CD4-positive, alpha-beta memory T cell (primary cell): ENCODE measurements at regions not wholly inside any gene's neighbourhood (a gene's known extent, or its start where the extent isn't known, plus 50 kb on each side); places are given as distances from the start of the nearest gene placed in this dataset.
"Not testable (repeated sequence)": the region's sequence is repeated elsewhere in the genome, so short reads cannot be mapped to it uniquely, and the experiment has no call there.

Experiments used
- CTCF ChIA-PET: fragments of 350-600 bp; sonication (Branson Sonifier 250); formaldehyde crosslinking; loops from one replicate; lab custom pipeline; 2021; ENCODE audit warnings: inconsistent platforms; ENCODE audit not compliant: partially characterized antibody; lab: Charles Lee
- POLR2A ChIA-PET: fragments of 350-600 bp; sonication (Branson Sonifier 250); formaldehyde crosslinking; loops from one replicate; lab custom pipeline; 2021; ENCODE audit not compliant: partially characterized antibody; lab: Charles Lee
- DNase-seq, 5 donors: peaks; one replicate each; pipeline versions ENCODE4 v3.0.0 to v3.0.0-alpha.2; 2020 to 2022; ENCODE audit warnings: mixed read lengths in 1 of 5
- H3K27ac ChIP-seq: one replicate; pipeline ENCODE4 v1.7.0; 2013; ENCODE audit warnings: low read depth, low read length
- H3K27me3 ChIP-seq: 2 replicates; pipeline ENCODE4 v1.7.0; 2013; ENCODE audit warnings: mild to moderate bottlenecking, low read length, moderate library complexity; ENCODE audit not compliant: insufficient read depth
- H3K36me3 ChIP-seq: 2 replicates; pipeline ENCODE4 v1.7.0; 2013; ENCODE audit warnings: mild to moderate bottlenecking, low read length, moderate library complexity; ENCODE audit not compliant: insufficient read depth
- H3K4me1 ChIP-seq: 2 replicates; pipeline ENCODE4 v1.7.0; 2013; ENCODE audit warnings: mild to moderate bottlenecking, low read length, moderate library complexity; ENCODE audit not compliant: insufficient read depth
- H3K4me3 ChIP-seq, 2 donors: one replicate each; pipeline ENCODE4 v1.7.0; 2013; ENCODE audit warnings: low read length in 2 of 2, mild to moderate bottlenecking in 1 of 2
- H3K9me3 ChIP-seq, 2 donors: one replicate each; pipeline ENCODE4 v1.7.0; 2013; ENCODE audit warnings: low read length in 2 of 2, control low read depth in 1 of 2; ENCODE audit not compliant: control insufficient read depth in 1 of 2
- H3K27ac Mint-ChIP-seq, 7 donors: one replicate each; pipeline ENCODE4 v1.8.0; 2020 to 2021; ENCODE audit warnings: mixed read lengths in 7 of 7, mild to moderate bottlenecking in 6 of 7, inconsistent platforms in 3 of 7, moderate library complexity in 3 of 7
- H3K27me3 Mint-ChIP-seq, 2 donors: one replicate each; pipeline ENCODE4 v1.8.0; 2020 to 2021; ENCODE audit warnings: mixed read lengths in 2 of 2
- H3K36me3 Mint-ChIP-seq, 2 donors: one replicate each; pipeline ENCODE4 v1.8.0; 2020 to 2021; ENCODE audit warnings: mixed read lengths in 2 of 2, inconsistent platforms in 1 of 2, mild to moderate bottlenecking in 1 of 2
- H3K4me1 Mint-ChIP-seq, 4 donors: one replicate each; pipeline ENCODE4 v1.8.0; 2020 to 2021; ENCODE audit warnings: mixed read lengths in 4 of 4, mild to moderate bottlenecking in 1 of 4
- H3K4me3 Mint-ChIP-seq, 8 donors: one replicate each; pipeline ENCODE4 v1.8.0; 2020 to 2021; ENCODE audit warnings: mixed read lengths in 8 of 8, mild to moderate bottlenecking in 7 of 8, moderate library complexity in 6 of 8, inconsistent platforms in 3 of 8
- H3K9me3 Mint-ChIP-seq, 8 donors: one replicate each; pipeline ENCODE4 v1.8.0; 2020 to 2021; ENCODE audit warnings: mixed read lengths in 8 of 8, mild to moderate bottlenecking in 5 of 8, inconsistent platforms in 3 of 8, moderate library complexity in 1 of 8
- intact Hi-C: fragments of 100-400 bp; cut with micrococcal nuclease; formaldehyde crosslinking; loops from one replicate; pipeline ENCODE4 v1.15.1; 2023

DNA sequence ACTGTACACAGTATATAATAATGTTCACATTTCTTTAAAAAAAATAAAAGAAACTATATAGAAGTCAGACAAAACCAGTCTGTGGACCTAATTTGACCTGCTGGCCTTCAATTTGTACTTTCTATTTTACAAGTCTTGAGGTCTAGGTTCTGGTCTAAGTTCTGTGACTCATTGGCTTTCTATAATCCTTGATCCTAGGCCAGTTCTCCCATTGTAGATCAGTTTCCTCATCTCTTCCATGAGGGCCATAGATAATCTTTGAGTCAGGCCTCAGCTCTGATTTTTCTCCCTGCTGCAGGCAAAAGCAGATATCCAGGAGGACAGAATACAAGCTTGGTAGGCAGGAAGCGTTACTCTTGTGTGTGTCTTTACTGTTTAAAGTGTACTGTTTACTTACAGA is 603.7 kb upstream of the CAMK1G start:
- Mint-ChIP-seq H3K27ac (no peak overlapping the region), H3K27me3 (no peaks in the 10 kb centered on the region), H3K9me3 (no peaks in the 10 kb centered on the region), H3K36me3 (no peaks in the 10 kb centered on the region), H3K4me3 (no peak overlapping the region), H3K4me1 (no peaks in the 10 kb centered on the region)
- intact Hi-C loops: no loop called here
- POLR2A ChIA-PET: no interaction called here
- no peaks in the 10 kb centered on the region for H3K4me1 ChIP-seq
- no peaks in the 10 kb centered on the region for H3K36me3 ChIP-seq
- H3K9me3 ChIP-seq: no peaks in the 10 kb centered on the region
- CTCF ChIA-PET: no interaction called here
- H3K27ac ChIP-seq: no peak overlapping the region
- H3K4me3 ChIP-seq: no peak overlapping the region
- no peaks in the 10 kb centered on the region for H3K27me3 ChIP-seq
- DNase-seq: no peak

DNA sequence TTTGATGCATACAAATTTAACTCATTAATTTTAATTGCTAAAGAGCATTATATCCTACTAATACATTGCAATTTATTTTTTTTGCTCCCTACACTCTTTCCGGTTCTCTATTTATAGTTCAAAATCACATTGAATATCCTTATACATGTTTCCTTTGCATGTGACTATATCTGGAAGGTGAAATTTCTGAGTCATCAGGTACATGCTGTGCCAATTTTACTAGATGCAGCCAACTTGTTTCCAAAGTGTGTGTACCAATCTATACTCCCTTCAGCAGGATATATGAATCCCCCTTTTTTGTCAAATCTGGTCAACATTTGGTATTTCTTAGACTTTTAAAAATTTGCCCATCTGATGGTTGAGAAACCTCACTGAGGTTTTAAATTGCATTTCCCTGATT is 602.9 kb upstream of the CAMK1G start:
- Histone ChIP-seq H3K36me3 (no peaks in the 10 kb centered on the region), H3K9me3 (no peaks in the 10 kb centered on the region), H3K4me1 (no peaks in the 10 kb centered on the region), H3K27ac (no peak overlapping the region), H3K4me3 (no peak overlapping the region), H3K27me3 (no peaks in the 10 kb centered on the region)
- DNase-seq: no peak
- H3K27ac Mint-ChIP-seq: no peak overlapping the region
- H3K36me3 Mint-ChIP-seq: no peaks in the 10 kb centered on the region
- no peaks in the 10 kb centered on the region for H3K9me3 Mint-ChIP-seq
- ChIA-PET POLR2A (no interaction called here), CTCF (no interaction called here)
- no peak overlapping the region for H3K4me3 Mint-ChIP-seq
- intact Hi-C loops: no loop called here
- no peaks in the 10 kb centered on the region for H3K27me3 Mint-ChIP-seq
- no peaks in the 10 kb centered on the region for H3K4me1 Mint-ChIP-seq

DNA sequence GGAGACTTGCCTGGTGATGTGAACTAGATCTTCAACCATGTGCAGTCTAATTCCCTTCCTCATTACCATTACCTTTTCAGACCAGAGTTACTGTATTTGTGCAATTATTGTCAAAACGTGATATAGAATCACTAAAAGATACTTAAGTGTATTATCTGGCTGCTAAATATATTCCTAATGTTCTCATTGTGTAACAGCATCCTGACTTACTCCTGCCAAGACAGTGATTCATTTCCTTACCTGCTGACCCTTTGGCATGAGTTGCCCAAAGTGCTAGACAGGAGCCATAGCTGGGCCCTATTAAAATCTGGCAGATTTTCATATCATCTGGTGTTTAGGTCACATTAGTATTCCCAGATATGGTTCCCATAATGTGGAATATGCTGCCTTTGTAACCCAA is 598.3 kb upstream of the CAMK1G start:
- no peaks in the 10 kb centered on the region for H3K9me3 Mint-ChIP-seq
- no peaks in the 10 kb centered on the region for H3K36me3 ChIP-seq
- no peak overlapping the region for H3K4me3 ChIP-seq
- peaks cover 0 to 3% of the 10 kb centered on the region in 2 donors for H3K36me3 Mint-ChIP-seq
- no peak for DNase-seq
- no peaks in the 10 kb centered on the region for H3K27me3 ChIP-seq
- no peaks in the 10 kb centered on the region for H3K9me3 ChIP-seq
- peaks cover 13% of the 10 kb centered on the region for H3K4me1 ChIP-seq
- H3K27me3 Mint-ChIP-seq: no peaks in the 10 kb centered on the region
- H3K4me1 Mint-ChIP-seq: peaks cover 8 to 24% (median 12%) of the 10 kb centered on the region in 4 donors
- POLR2A ChIA-PET: no interaction called here
- H3K27ac ChIP-seq: no peak overlapping the region
- no peak overlapping the region for H3K4me3 Mint-ChIP-seq
- H3K27ac Mint-ChIP-seq: no peak overlapping the region
- CTCF ChIA-PET: no interaction called here
- intact Hi-C loops: no loop called here

DNA sequence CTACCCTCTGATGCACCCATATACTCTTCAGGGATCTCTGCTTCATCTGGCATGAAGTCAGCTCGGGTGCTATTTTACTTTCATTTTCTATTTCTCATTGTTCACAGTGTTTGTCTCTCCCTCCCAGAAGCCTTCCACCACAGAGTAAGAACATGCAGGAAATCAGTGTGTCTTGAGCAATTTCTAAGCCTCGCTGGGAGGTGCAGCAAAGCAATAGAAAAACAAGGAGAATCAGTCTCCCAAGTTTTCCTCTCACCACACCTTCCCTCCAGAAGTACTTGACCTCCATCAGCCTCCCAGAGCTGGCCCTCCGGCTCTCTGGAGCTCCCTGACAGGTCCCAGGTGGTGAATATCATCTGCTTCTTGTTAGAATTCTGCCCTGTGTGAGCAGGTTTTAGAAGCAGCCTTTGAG is 594.7 kb upstream of the CAMK1G start:
- Histone ChIP-seq H3K9me3 (no peaks in the 10 kb centered on the region), H3K4me1 (peaks cover 13% of the 10 kb centered on the region), H3K4me3 (peak overlapping the region; percentile 12 to 39), H3K27me3 (no peaks in the 10 kb centered on the region), H3K27ac (peak overlapping the region; percentile 22), H3K36me3 (no peaks in the 10 kb centered on the region)
- peak in 4 of 5 donors; percentile 15 to 38 (median 28) for DNase-seq
- CTCF ChIA-PET: no interaction called here
- H3K4me3 Mint-ChIP-seq: peak overlapping the region; percentile 78 to 92 (median 86)
- H3K9me3 Mint-ChIP-seq: peaks cover 0 to 6% (median 3%) of the 10 kb centered on the region in 8 donors
- H3K27ac Mint-ChIP-seq: peak overlapping the region; percentile 3 to 93 (median 90)
- peaks cover 0 to 5% of the 10 kb centered on the region in 2 donors for H3K36me3 Mint-ChIP-seq
- H3K4me1 Mint-ChIP-seq: peaks cover 8 to 24% (median 12%) of the 10 kb centered on the region in 4 donors
- H3K27me3 Mint-ChIP-seq: peaks cover 2 to 3% of the 10 kb centered on the region in 2 donors
- POLR2A ChIA-PET: no interaction called here
- intact Hi-C loops: no loop called here

DNA sequence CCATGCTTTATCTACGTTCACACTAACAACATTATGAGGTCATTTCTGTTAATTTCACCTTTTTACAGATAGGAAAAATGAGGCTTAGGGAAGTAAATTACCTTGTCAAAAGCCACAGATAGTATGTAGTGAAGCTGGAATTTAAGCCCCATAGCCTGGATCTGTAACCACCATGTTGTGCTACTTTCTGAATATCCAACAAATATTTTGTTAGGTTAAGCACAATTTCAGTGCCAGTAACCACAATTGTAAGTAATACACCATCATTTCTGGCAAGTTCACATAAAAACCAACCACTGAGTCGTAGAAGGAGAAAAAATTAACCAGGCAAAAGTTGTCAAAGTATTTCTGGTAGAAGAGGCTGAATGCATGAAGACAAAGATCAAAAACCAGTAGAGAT is 593.1 kb upstream of the CAMK1G start:
- Mint-ChIP-seq H3K27me3 (peaks cover 2 to 3% of the 10 kb centered on the region in 2 donors), H3K9me3 (peaks cover 0 to 9% (median 3%) of the 10 kb centered on the region in 8 donors), H3K4me1 (peaks cover 8 to 24% (median 12%) of the 10 kb centered on the region in 4 donors), H3K27ac (no peak overlapping the region), H3K36me3 (peaks cover 0 to 5% of the 10 kb centered on the region in 2 donors), H3K4me3 (no peak overlapping the region)
- Histone ChIP-seq H3K27ac (no peak overlapping the region), H3K27me3 (no peaks in the 10 kb centered on the region), H3K4me3 (no peak overlapping the region), H3K9me3 (no peaks in the 10 kb centered on the region), H3K4me1 (peaks cover 13% of the 10 kb centered on the region), H3K36me3 (no peaks in the 10 kb centered on the region)
- ChIA-PET POLR2A (no interaction called here), CTCF (no interaction called here)
- intact Hi-C loops: no loop called here
- no peak for DNase-seq

DNA sequence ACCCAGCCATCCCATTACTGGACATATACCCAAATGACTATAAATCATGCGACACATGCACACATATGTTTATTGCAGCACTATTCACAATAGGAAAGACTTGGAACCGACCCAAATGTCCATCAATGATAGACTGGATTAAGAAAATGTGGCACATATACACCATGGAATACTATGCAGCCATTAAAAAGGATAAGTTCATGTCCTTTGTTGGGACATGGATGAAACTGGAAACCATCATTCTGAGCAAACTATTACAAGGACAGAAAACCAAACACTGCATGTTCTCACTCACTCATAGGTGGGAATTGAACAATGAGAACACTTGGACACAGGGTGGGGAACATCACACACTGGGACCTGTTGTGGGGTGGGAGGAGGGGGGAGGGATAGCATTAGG is 586.5 kb upstream of the CAMK1G start:
- H3K36me3 ChIP-seq, H3K9me3 Mint-ChIP-seq, POLR2A ChIA-PET: not testable (repeated sequence)

DNA sequence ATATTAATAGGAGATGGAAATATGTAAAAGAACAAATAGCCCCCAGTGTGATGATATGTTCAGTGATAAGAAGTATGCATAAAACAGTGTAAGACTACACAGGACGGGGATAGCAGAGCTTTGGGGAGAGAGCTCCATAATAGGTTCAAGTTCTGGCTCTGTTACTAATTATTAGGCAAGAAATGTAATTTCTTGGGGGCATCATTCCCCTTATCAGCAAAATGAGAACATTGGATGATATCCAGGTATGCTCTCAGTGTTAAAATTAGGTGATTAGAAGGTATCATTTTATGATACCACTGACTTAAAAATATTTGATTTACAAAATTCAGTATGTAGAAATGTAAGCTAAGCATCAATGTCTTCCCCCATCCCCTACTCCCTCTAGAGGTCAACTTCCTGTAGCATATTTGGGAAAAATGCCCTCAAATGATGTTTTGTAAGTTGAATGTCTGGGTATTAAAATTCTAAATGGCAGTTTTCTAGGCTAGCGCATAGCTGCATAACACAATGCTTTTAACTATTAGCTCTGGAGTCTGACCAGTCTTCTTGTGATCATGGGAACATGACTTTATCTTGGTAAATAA is 585.7 kb upstream of the CAMK1G start:
- H3K9me3 Mint-ChIP-seq: peaks cover 0 to 3% (median 0%) of the 10 kb centered on the region in 8 donors
- no peaks in the 10 kb centered on the region for H3K36me3 ChIP-seq
- H3K27ac ChIP-seq: no peak overlapping the region
- no peaks in the 10 kb centered on the region for H3K27me3 ChIP-seq
- no peaks in the 10 kb centered on the region for H3K9me3 ChIP-seq
- no peak overlapping the region for H3K4me3 ChIP-seq
- H3K27me3 Mint-ChIP-seq: peaks cover 0 to 2% of the 10 kb centered on the region in 2 donors
- intact Hi-C loops: no loop called here
- DNase-seq: no peak
- H3K27ac Mint-ChIP-seq: no peak overlapping the region
- H3K4me1 Mint-ChIP-seq: no peaks in the 10 kb centered on the region
- H3K36me3 Mint-ChIP-seq: no peaks in the 10 kb centered on the region
- H3K4me3 Mint-ChIP-seq: no peak overlapping the region
- CTCF ChIA-PET: no interaction called here
- POLR2A ChIA-PET: no interaction called here
- no peaks in the 10 kb centered on the region for H3K4me1 ChIP-seq

More for the DNA sequence above, 586.5 kb upstream of the CAMK1G start:
- H3K27me3 Mint-ChIP-seq, H3K27ac ChIP-seq, H3K4me1 Mint-ChIP-seq, H3K9me3 ChIP-seq, H3K36me3 Mint-ChIP-seq, CTCF ChIA-PET, DNase-seq, H3K4me3 ChIP-seq, H3K4me1 ChIP-seq, H3K4me3 Mint-ChIP-seq, H3K27ac Mint-ChIP-seq, intact Hi-C loops, H3K27me3 ChIP-seq: not testable (repeated sequence)
